ENCODE measurements at regions not wholly inside any gene's neighbourhood (a gene's known extent, or its start where the extent isn't known, plus 50 kb on each side); places are given as distances from the start of the nearest gene placed in this dataset.

GRCh38 chr13:79673993-79674377 is 193.0 kb downstream of the NDFIP2 start:
- Histone ChIP-seq H3K27ac (ENCODE audit: low read depth in 1 of 2, low read length in 2 of 2) (no peak overlapping the region), H3K9me3 (ENCODE audit: control insufficient read depth in 4 of 4, low read length in 3 of 4) (no peaks in the 10 kb centered on the region), H3K4me3 (ENCODE audit: low read depth in 1 of 3, low read length in 3 of 3) (no peak overlapping the region), H3K27me3 (ENCODE audit: control insufficient read depth in 4 of 4, insufficient read depth in 4 of 4, low read length in 3 of 4) (no peaks in the 10 kb centered on the region), H3K36me3 (ENCODE audit: control insufficient read depth in 4 of 4, insufficient read depth in 3 of 4, low read depth in 1 of 4, low read length in 3 of 4) (no peaks in the 10 kb centered on the region), H3K4me1 (ENCODE audit: control insufficient read depth in 4 of 4, insufficient read depth in 4 of 4, low read length in 3 of 4) (no peaks in the 10 kb centered on the region), H3K9ac (ENCODE audit: low read depth in 1 of 2, low read length in 2 of 2) (no peak overlapping the region)
- no peak for DNase-seq (ENCODE audit: low spot score)
- WGBS = 89% methylated on average over 1 of the region's 1 CpG
- no peak for TF ChIP-seq RXRA (IDR thresholded peaks at IDR 0.05)
- TF ChIP-seq NR2F2 (IDR thresholded peaks at IDR 0.05) = no peak
- TF ChIP-seq, protein P1, sequence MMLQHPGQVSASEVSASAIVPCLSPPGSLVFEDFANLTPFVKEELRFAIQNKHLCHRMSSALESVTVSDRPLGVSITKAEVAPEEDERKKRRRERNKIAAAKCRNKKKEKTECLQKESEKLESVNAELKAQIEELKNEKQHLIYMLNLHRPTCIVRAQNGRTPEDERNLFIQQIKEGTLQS (IDR thresholded peaks at IDR 0.05) = no peak
- TF ChIP-seq REST (IDR thresholded peaks at IDR 0.05) = no peak
- no peak for TF ChIP-seq MAX (IDR thresholded peaks at IDR 0.05)
- TF ChIP-seq GABPA (IDR thresholded peaks at IDR 0.05 in 1 of 2, conservative IDR thresholded peaks at IDR 0.05 in 1 of 2) = no peak
- no peak for TF ChIP-seq RAD21 (IDR thresholded peaks at IDR 0.05)
- TF ChIP-seq ZBTB33 (IDR thresholded peaks at IDR 0.05) = no peak
- no peak for TF ChIP-seq TAF1 (conservative IDR thresholded peaks at IDR 0.05)

DNA sequence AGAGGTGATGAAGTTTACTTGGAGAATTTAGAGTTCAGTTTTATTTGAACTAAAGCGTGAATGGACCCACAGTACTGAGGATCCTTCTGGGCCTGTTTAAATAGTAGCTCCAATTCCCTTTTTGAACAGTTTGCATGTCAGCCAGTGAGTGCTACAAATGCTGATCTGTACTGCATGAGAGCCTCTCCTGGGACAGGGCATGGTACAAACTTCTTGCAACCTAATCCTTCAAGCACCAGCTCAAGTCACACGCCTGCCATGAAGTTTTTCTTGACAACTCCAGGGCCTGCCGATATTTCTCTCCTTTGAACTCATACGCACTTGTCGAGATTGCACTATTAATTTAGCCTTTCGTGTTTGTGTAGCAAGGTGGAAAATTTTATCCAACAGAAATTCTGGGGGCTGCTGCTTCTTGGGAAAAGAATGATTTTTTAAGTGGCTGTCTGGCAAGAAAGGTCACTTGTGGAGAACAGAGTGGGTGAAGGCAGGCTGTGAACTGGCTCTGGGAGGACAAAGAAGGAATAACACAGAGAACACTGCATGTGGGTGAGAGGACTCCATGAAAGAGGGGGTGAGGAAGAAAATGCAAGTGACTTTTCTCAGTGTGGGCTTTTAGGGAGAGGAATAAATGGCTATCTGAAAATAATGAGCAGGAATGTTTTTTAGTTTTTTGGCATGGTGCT is 192.5 kb downstream of the NDFIP2 start:
- Histone ChIP-seq H3K27me3 (ENCODE audit: control insufficient read depth in 4 of 4, insufficient read depth in 4 of 4, low read length in 3 of 4) (no peaks in the 10 kb centered on the region), H3K27ac (ENCODE audit: low read depth in 1 of 2, low read length in 2 of 2) (no peak overlapping the region), H3K36me3 (ENCODE audit: control insufficient read depth in 4 of 4, insufficient read depth in 3 of 4, low read depth in 1 of 4, low read length in 3 of 4) (no peaks in the 10 kb centered on the region), H3K9me3 (ENCODE audit: control insufficient read depth in 4 of 4, low read length in 3 of 4) (no peaks in the 10 kb centered on the region), H3K4me3 (ENCODE audit: low read depth in 1 of 3, low read length in 3 of 3) (no peak overlapping the region), H3K4me1 (ENCODE audit: control insufficient read depth in 4 of 4, insufficient read depth in 4 of 4, low read length in 3 of 4) (no peaks in the 10 kb centered on the region), H3K9ac (ENCODE audit: low read depth in 1 of 2, low read length in 2 of 2) (no peak overlapping the region)
- TF ChIP-seq REST (IDR thresholded peaks at IDR 0.05) (no peak), SP1 (IDR thresholded peaks at IDR 0.05) (no peak), YY1 (IDR thresholded peaks at IDR 0.05) (no peak), FOXA1 (IDR thresholded peaks at IDR 0.05) (no peak)
- WGBS = 87% methylated on average over 6 of the region's 6 CpGs
- DNase-seq (ENCODE audit: low spot score) = no peak

Data from liver (tissue), 7 donors.